ENCODE measurements at regions not wholly inside any gene's neighbourhood (a gene's known extent, or its start where the extent isn't known, plus 50 kb on each side); places are given as distances from the start of the nearest gene placed in this dataset.

DNA sequence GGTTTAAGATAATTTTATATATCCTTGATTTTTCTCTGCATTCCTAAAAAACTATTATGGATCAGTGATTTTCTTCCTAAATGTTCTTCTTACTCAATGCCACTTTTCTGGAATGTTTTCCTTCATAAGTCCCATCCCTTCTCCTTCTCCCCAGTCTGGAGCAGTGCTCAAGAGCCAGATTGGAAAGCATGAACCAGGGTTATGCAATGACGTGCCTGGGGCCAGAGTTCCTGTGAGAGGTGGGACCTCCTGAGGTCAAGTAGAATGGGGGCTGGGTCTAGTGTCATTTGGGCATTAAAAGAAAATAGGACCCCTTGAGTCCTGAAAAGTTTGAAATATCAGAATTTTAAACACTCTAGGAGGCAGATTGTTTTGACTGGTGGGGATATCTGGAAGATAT, 132.0 kb upstream of the NPY start:
- no peak for DNase-seq
- Histone ChIP-seq H3K36me3 (replicated peaks in 1 of 2; ENCODE audit: control insufficient read depth in 1 of 2, insufficient read depth in 2 of 2, low read length in 1 of 2) (no peaks in the 10 kb centered on the region), H4K20me1 (ENCODE audit: insufficient read depth) (no peaks in the 10 kb centered on the region), H3K9me2 (no peaks in the 10 kb centered on the region), H3K79me2 (ENCODE audit: insufficient read depth) (no peaks in the 10 kb centered on the region), H3K9me3 (peaks cover 10% of the 10 kb centered on the region; the same call in 1 of the 2 replicates), H3K9ac (no peak overlapping the region), H3K27me3 (ENCODE audit: insufficient read depth) (no peaks in the 10 kb centered on the region), H3K27ac (ENCODE audit: low read depth in 2 of 2, low read length in 1 of 2) (no peak overlapping the region), H2AFZ (ENCODE audit: low read depth) (no peak overlapping the region), H3K4me1 (ENCODE audit: control insufficient read depth in 1 of 2, insufficient read depth in 2 of 2, low read depth in 1 of 2, low read length in 1 of 2) (peaks cover 0 to 2% of the 10 kb centered on the region in 2 experiments; a peak in 1 of 4 replicates), H3K4me2 (no peak overlapping the region), H3F3A (replicated peaks; ENCODE audit: insufficient read depth) (no peaks in the 10 kb centered on the region), H3K4me3 (ENCODE audit: low read depth in 2 of 2, low read length in 1 of 2) (no peak overlapping the region)
- WGBS (ENCODE audit: low lambda C conversion rate) = 45% methylated on average over 1 of the region's 1 CpG
- ChIA-PET POLR2A (no interaction called here), CTCF (no interaction called here)
- TF ChIP-seq EZH2phosphoT487 (IDR thresholded peaks at IDR 0.05; ENCODE audit: borderline replicate concordance, low read depth) (no peak), NFIC (IDR thresholded peaks at IDR 0.05; ENCODE audit: borderline replicate concordance) (no peak), TEAD4 (IDR thresholded peaks at IDR 0.05; ENCODE audit: borderline replicate concordance, insufficient read depth) (no peak), POLR2AphosphoS5 (IDR thresholded peaks at IDR 0.05; ENCODE audit: low read depth, low read length) (no peak), YY1 (IDR thresholded peaks at IDR 0.05; ENCODE audit: low read depth) (no peak), EP300 (IDR thresholded peaks at IDR 0.05; ENCODE audit: borderline replicate concordance in 1 of 2, low read depth in 1 of 2, low read length in 1 of 2) (no peak), SMC3 (IDR thresholded peaks at IDR 0.05; ENCODE audit: low read depth, low read length) (no peak), RAD21 (IDR thresholded peaks at IDR 0.05; ENCODE audit: low read length) (no peak), FOXM1 (IDR thresholded peaks at IDR 0.05; ENCODE audit: low read depth) (no peak), USF1 (IDR thresholded peaks at IDR 0.05; ENCODE audit: borderline replicate concordance, low read depth) (no peak)
- TF ChIP-seq, protein P1, sequence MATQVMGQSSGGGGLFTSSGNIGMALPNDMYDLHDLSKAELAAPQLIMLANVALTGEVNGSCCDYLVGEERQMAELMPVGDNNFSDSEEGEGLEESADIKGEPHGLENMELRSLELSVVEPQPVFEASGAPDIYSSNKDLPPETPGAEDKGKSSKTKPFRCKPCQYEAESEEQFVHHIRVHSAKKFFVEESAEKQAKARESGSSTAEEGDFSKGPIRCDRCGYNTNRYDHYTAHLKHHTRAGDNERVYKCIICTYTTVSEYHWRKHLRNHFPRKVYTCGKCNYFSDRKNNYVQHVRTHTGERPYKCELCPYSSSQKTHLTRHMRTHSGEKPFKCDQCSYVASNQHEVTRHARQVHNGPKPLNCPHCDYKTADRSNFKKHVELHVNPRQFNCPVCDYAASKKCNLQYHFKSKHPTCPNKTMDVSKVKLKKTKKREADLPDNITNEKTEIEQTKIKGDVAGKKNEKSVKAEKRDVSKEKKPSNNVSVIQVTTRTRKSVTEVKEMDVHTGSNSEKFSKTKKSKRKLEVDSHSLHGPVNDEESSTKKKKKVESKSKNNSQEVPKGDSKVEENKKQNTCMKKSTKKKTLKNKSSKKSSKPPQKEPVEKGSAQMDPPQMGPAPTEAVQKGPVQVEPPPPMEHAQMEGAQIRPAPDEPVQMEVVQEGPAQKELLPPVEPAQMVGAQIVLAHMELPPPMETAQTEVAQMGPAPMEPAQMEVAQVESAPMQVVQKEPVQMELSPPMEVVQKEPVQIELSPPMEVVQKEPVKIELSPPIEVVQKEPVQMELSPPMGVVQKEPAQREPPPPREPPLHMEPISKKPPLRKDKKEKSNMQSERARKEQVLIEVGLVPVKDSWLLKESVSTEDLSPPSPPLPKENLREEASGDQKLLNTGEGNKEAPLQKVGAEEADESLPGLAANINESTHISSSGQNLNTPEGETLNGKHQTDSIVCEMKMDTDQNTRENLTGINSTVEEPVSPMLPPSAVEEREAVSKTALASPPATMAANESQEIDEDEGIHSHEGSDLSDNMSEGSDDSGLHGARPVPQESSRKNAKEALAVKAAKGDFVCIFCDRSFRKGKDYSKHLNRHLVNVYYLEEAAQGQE (IDR thresholded peaks at IDR 0.05; ENCODE audit: low read depth, low read length) = no peak
- TF ChIP-seq, protein P2, sequence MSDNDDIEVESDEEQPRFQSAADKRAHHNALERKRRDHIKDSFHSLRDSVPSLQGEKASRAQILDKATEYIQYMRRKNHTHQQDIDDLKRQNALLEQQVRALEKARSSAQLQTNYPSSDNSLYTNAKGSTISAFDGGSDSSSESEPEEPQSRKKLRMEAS (IDR thresholded peaks at IDR 0.05; ENCODE audit: low read depth) = no peak

GRCh38 chr7:24152356-24152755, 131.6 kb upstream of the NPY start:
- no peaks in the 10 kb centered on the region for H3K27me3 ChIP-seq (ENCODE audit: insufficient read depth)
- H3F3A ChIP-seq (replicated peaks; ENCODE audit: insufficient read depth) = no peaks in the 10 kb centered on the region
- no peak overlapping the region for H3K4me2 ChIP-seq
- no peak overlapping the region for H3K4me3 ChIP-seq (ENCODE audit: low read depth in 2 of 2, low read length in 1 of 2)
- peaks cover 10% of the 10 kb centered on the region; the same call in 1 of the 2 replicates for H3K9me3 ChIP-seq
- no peak overlapping the region for H3K9ac ChIP-seq
- POLR2A ChIA-PET = no interaction called here
- WGBS (ENCODE audit: low lambda C conversion rate) = 5% methylated on average over 1 of the region's 1 CpG
- H3K79me2 ChIP-seq (ENCODE audit: insufficient read depth) = no peaks in the 10 kb centered on the region
- CTCF ChIA-PET = no interaction called here
- no peak for DNase-seq
- no peaks in the 10 kb centered on the region for H3K4me1 ChIP-seq (ENCODE audit: control insufficient read depth in 1 of 2, insufficient read depth in 2 of 2, low read depth in 1 of 2, low read length in 1 of 2)
- no peaks in the 10 kb centered on the region for H4K20me1 ChIP-seq (ENCODE audit: insufficient read depth)
- no peaks in the 10 kb centered on the region for H3K36me3 ChIP-seq (replicated peaks in 1 of 2; ENCODE audit: control insufficient read depth in 1 of 2, insufficient read depth in 2 of 2, low read length in 1 of 2)
- H3K9me2 ChIP-seq = no peaks in the 10 kb centered on the region
- no peak overlapping the region for H2AFZ ChIP-seq (ENCODE audit: low read depth)
- no peak overlapping the region for H3K27ac ChIP-seq (ENCODE audit: low read depth in 2 of 2, low read length in 1 of 2)
- TF ChIP-seq RAD21 (IDR thresholded peaks at IDR 0.05; ENCODE audit: low read length) = no peak
- no peak for TF ChIP-seq CHD2 (IDR thresholded peaks at IDR 0.05; ENCODE audit: low read length, partially characterized antibody)
- TF ChIP-seq MXI1 (IDR thresholded peaks at IDR 0.05; ENCODE audit: low read depth, low read length) = no peak
- TF ChIP-seq, protein P3, sequence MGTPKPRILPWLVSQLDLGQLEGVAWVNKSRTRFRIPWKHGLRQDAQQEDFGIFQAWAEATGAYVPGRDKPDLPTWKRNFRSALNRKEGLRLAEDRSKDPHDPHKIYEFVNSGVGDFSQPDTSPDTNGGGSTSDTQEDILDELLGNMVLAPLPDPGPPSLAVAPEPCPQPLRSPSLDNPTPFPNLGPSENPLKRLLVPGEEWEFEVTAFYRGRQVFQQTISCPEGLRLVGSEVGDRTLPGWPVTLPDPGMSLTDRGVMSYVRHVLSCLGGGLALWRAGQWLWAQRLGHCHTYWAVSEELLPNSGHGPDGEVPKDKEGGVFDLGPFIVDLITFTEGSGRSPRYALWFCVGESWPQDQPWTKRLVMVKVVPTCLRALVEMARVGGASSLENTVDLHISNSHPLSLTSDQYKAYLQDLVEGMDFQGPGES (IDR thresholded peaks at IDR 0.05; ENCODE audit: low read depth, low read length) = no peak
- no peak for TF ChIP-seq TEAD4 (IDR thresholded peaks at IDR 0.05; ENCODE audit: borderline replicate concordance, insufficient read depth)
- TF ChIP-seq TCF12 (IDR thresholded peaks at IDR 0.05) = no peak
- no peak for TF ChIP-seq JUND (IDR thresholded peaks at IDR 0.05)
- no peak for TF ChIP-seq MEF2A (IDR thresholded peaks at IDR 0.05; ENCODE audit: borderline replicate concordance, low read depth)
- no peak for TF ChIP-seq RFX5 (IDR thresholded peaks at IDR 0.05; ENCODE audit: low read length)
- no peak for TF ChIP-seq SIN3A (IDR thresholded peaks at IDR 0.05; ENCODE audit: borderline replicate concordance, low read depth, low read length)
- no peak for TF ChIP-seq POLR2AphosphoS5 (IDR thresholded peaks at IDR 0.05; ENCODE audit: low read depth, low read length)
- TF ChIP-seq, protein P1 (IDR thresholded peaks at IDR 0.05; ENCODE audit: low read depth, low read length) = no peak

Measured in SK-N-SH (cell line).